ENCODE measurements at regions not wholly inside any gene's neighbourhood (a gene's known extent, or its start where the extent isn't known, plus 50 kb on each side); places are given as distances from the start of the nearest gene placed in this dataset.

DNA sequence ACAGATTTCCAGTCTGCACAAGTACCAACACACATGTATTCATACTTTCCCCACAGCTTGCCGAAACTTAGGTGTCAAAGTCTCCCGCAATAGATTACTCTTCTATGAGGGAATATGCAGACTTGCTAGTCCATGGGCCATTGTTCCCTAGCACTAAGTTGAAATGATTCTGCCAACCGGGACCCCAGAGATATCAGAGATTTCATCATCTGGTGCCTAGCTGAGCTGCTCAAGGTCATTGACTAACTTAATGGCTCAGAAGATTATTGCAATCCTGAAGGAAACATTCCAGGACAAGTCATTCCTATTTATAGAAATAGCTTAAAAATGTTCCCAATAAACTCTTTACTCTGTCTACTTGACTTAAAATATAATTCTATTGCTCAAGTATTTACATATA lies 202.6 kb downstream of the PIK3R1 start:
- TF ChIP-seq, protein P1, sequence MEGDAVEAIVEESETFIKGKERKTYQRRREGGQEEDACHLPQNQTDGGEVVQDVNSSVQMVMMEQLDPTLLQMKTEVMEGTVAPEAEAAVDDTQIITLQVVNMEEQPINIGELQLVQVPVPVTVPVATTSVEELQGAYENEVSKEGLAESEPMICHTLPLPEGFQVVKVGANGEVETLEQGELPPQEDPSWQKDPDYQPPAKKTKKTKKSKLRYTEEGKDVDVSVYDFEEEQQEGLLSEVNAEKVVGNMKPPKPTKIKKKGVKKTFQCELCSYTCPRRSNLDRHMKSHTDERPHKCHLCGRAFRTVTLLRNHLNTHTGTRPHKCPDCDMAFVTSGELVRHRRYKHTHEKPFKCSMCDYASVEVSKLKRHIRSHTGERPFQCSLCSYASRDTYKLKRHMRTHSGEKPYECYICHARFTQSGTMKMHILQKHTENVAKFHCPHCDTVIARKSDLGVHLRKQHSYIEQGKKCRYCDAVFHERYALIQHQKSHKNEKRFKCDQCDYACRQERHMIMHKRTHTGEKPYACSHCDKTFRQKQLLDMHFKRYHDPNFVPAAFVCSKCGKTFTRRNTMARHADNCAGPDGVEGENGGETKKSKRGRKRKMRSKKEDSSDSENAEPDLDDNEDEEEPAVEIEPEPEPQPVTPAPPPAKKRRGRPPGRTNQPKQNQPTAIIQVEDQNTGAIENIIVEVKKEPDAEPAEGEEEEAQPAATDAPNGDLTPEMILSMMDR (IDR thresholded peaks at IDR 0.05; ENCODE audit: low read depth, low read length, poor library complexity, severe bottlenecking): no peak
- TF ChIP-seq EZH2phosphoT487 (IDR thresholded peaks at IDR 0.05; ENCODE audit: borderline replicate concordance, low read length): no peak

All from DOHH2 (cell line).